Panc1 (cell line): ENCODE measurements at regions not wholly inside any gene's neighbourhood (a gene's known extent, or its start where the extent isn't known, plus 50 kb on each side); places are given as distances from the start of the nearest gene placed in this dataset.

Source experiments
- ATAC-seq: fragments of 200-7000 bp; cut with Tn5 transposase; 2 replicates; pipeline ENCODE4 v1.9.1; 2020; ENCODE audit warnings: mild to moderate bottlenecking, moderate library complexity
- BruUV-seq: library from RNA; stranded (reverse); fragments of 400-500 nt; replicated peaks from 2 replicates; lab custom pipeline; 2021; lab: Mats Ljungman, UMichigan
- CTCF ChIA-PET: fragments of 300-600 bp; sonication (Branson Sonifier 250); formaldehyde crosslinking; loops from one replicate; lab custom pipeline; 2022; ENCODE audit warnings: antibody characterized with exemption; lab: Charles Lee
- POLR2A ChIA-PET: fragments of 300-600 bp; sonication (Branson Sonifier 250); formaldehyde crosslinking; loops from one replicate; lab custom pipeline; 2022; ENCODE audit warnings: antibody characterized with exemption; lab: Charles Lee
- DNase-seq: peaks from one replicate; pipeline ENCODE4 v3.0.0-alpha.2; 2010; ENCODE audit warnings: low read depth, low spot score
- H3K27ac ChIP-seq: 2 replicates; pipeline ENCODE4 v1.5.1; 2011; ENCODE audit warnings: mild to moderate bottlenecking, low read length, inconsistent platforms
- H3K27me3 ChIP-seq: fragments of 200-500 bp; sonication (Bioruptor generic); 2 replicates; pipeline ENCODE4 v1.6.0; 2014; ENCODE audit warnings: low read length, inconsistent platforms; ENCODE audit not compliant: control insufficient read depth, insufficient read depth
- H3K36me3 ChIP-seq: fragments of 200-500 bp; sonication (Bioruptor generic); 2 replicates; pipeline ENCODE4 v1.5.1; 2014; ENCODE audit warnings: inconsistent platforms, mild to moderate bottlenecking, low read length, moderate library complexity; ENCODE audit not compliant: control insufficient read depth, insufficient read depth
- H3K4me1 ChIP-seq: 2 replicates; pipeline ENCODE4 v1.5.1; 2011; ENCODE audit warnings: inconsistent platforms, mild to moderate bottlenecking, low read length, moderate library complexity; ENCODE audit not compliant: control insufficient read depth, insufficient read depth
- H3K4me3 ChIP-seq, 2 experiments: 2 replicates each; pipeline ENCODE4 v1.5.1; 2011 to 2012; ENCODE audit warnings: low read depth in 2 of 2, low read length in 2 of 2, mild to moderate bottlenecking in 2 of 2, inconsistent platforms in 1 of 2, moderate library complexity in 1 of 2
- H3K9me3 ChIP-seq: fragments of 200-500 bp; sonication (Bioruptor generic); 2 replicates; pipeline ENCODE4 v1.5.1; 2014; ENCODE audit warnings: low read depth, mild to moderate bottlenecking, inconsistent platforms, low read length, moderate library complexity; ENCODE audit not compliant: control insufficient read depth, insufficient read depth
- CTCF ChIP-seq: fragments of 450-650 bp; IDR thresholded peaks from 2 replicates; pipeline ENCODE4 v1.5.1; 2017; ENCODE audit warnings: mild to moderate bottlenecking
- POLR2AphosphoS5 ChIP-seq: IDR thresholded peaks from 2 replicates; pipeline ENCODE4 v1.6.1; 2012; ENCODE audit warnings: mild to moderate bottlenecking, low read depth, low read length, moderate library complexity
- SIN3A ChIP-seq: IDR thresholded peaks from 2 replicates; pipeline ENCODE4 v1.6.1; 2012; ENCODE audit warnings: low read depth, mild to moderate bottlenecking, low read length, moderate library complexity, borderline replicate concordance; ENCODE audit not compliant: insufficient read depth
- TCF7L2 ChIP-seq: IDR thresholded peaks from 2 replicates; pipeline ENCODE4 v1.6.1; 2011; ENCODE audit warnings: mild to moderate bottlenecking, low read depth, low read length, inconsistent platforms
- in situ Hi-C: cut with HindIII; loops from 2 replicates; pipeline ENCODE4 v1.10.0; 2016; ENCODE audit warnings: low sequenced_read_pairs, low pct_unique_long_range_greater_than_20kb
- intact Hi-C: fragments of 100-400 bp; cut with micrococcal nuclease; formaldehyde crosslinking; loops from one replicate; pipeline ENCODE4 v1.10.0; 2022; ENCODE audit not compliant: unreplicated experiment
- TF ChIP-seq, protein P1 (sequence below), 2 experiments: IDR thresholded peaks; 2 replicates each; pipeline ENCODE4 v1.6.1; 2011 to 2012; ENCODE audit warnings: low read depth in 2 of 2, control low read depth in 1 of 2, low read length in 1 of 2, mild to moderate bottlenecking in 1 of 2, moderate library complexity in 1 of 2; ENCODE audit not compliant: insufficient read depth in 1 of 2

DNA sequence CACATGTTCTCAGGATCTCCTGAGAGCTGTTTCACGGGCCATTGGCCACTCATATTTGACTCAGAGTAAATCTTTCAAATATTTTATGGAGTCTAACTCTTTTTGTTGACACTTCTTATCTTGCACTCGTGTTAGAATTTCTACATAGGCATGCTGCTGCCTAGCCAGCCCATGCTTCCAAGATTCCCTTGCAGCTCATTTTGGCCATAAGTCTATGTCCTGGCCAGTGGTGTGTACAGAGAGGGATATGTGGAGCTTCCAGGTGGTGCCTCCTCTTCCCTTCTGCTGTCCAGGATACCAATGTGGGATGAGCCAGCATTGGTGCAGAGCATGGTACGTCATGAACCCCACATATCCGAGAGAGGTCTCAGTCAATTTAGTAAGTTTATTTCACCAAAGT lies 522.6 kb downstream of the QKI start:
- intact Hi-C loops, result no loop called here
- in situ Hi-C loops, result no loop called here
- BruUV-seq, result no TSS peak
- POLR2A ChIA-PET, result no interaction called here
- H3K4me3 ChIP-seq, result no peak overlapping the region
- ATAC-seq (no peak), DNase-seq (no peak)
- TF ChIP-seq TCF7L2 (no peak), SIN3A (no peak), CTCF (no peak), POLR2AphosphoS5 (no peak)
- TF ChIP-seq, protein P1, sequence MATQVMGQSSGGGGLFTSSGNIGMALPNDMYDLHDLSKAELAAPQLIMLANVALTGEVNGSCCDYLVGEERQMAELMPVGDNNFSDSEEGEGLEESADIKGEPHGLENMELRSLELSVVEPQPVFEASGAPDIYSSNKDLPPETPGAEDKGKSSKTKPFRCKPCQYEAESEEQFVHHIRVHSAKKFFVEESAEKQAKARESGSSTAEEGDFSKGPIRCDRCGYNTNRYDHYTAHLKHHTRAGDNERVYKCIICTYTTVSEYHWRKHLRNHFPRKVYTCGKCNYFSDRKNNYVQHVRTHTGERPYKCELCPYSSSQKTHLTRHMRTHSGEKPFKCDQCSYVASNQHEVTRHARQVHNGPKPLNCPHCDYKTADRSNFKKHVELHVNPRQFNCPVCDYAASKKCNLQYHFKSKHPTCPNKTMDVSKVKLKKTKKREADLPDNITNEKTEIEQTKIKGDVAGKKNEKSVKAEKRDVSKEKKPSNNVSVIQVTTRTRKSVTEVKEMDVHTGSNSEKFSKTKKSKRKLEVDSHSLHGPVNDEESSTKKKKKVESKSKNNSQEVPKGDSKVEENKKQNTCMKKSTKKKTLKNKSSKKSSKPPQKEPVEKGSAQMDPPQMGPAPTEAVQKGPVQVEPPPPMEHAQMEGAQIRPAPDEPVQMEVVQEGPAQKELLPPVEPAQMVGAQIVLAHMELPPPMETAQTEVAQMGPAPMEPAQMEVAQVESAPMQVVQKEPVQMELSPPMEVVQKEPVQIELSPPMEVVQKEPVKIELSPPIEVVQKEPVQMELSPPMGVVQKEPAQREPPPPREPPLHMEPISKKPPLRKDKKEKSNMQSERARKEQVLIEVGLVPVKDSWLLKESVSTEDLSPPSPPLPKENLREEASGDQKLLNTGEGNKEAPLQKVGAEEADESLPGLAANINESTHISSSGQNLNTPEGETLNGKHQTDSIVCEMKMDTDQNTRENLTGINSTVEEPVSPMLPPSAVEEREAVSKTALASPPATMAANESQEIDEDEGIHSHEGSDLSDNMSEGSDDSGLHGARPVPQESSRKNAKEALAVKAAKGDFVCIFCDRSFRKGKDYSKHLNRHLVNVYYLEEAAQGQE (IDR thresholded peaks at IDR 0.05; ENCODE audit: insufficient read depth in 1 of 2, low read depth in 2 of 2, low read length in 1 of 2), result no peak
- H3K36me3 ChIP-seq, result no peaks in the 10 kb centered on the region
- no peak overlapping the region for H3K27ac ChIP-seq
- H3K27me3 ChIP-seq, result 0 out of 2 replicates have a peak, but pooled peaks cover 2% of the 10 kb centered on the region
- no peaks in the 10 kb centered on the region for H3K4me1 ChIP-seq
- CTCF ChIA-PET, result no interaction called here
- H3K9me3 ChIP-seq, result no peaks in the 10 kb centered on the region

DNA sequence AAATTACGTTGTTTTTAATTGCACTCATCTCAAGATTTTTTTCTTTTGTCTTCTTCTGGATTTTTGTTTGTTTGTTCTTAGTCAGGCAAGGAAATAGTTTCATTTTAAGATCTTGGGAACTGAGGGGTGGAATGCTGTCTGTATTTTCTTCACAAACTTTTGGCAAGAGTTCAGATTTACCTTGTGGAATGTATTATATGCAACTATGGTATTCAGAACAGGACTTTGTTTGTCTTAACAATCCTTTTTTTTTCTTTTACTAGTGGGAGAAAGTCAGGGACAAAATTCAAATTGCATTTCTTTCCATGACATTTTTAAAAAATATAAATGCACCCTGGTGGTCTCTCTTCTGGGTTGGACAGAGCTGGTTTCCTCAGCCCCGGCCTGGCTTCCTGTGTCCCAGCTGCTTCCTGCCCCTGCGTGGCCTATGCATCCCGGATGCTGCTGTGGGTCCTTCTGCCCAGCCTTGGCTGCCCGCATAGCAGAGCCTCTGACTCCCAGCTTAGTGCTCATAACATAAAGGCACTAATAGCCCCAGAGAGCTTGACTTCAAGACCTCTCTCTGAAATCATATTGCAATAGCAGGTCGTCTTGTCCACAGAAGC lies 520.7 kb downstream of the QKI start:
- no TSS peak for BruUV-seq

More for the DNA sequence above, 520.7 kb downstream of the QKI start:
- in situ Hi-C loops, result no loop called here
- 0 out of 2 replicates have a peak, but pooled peaks cover 2% of the 10 kb centered on the region for H3K27me3 ChIP-seq
- ATAC-seq, result no peak
- intact Hi-C loops, result no loop called here
- ChIA-PET CTCF (no interaction called here), POLR2A (no interaction called here)
- no peaks in the 10 kb centered on the region for H3K36me3 ChIP-seq
- no peaks in the 10 kb centered on the region for H3K4me1 ChIP-seq
- H3K27ac ChIP-seq, result no peak overlapping the region
- TF ChIP-seq TCF7L2 (no peak), POLR2AphosphoS5 (no peak), SIN3A (no peak), CTCF (no peak)
- TF ChIP-seq, protein P1 (IDR thresholded peaks at IDR 0.05; ENCODE audit: insufficient read depth in 1 of 2, low read depth in 2 of 2, low read length in 1 of 2), result no peak
- no peak overlapping the region for H3K4me3 ChIP-seq
- no peak for DNase-seq
- H3K9me3 ChIP-seq, result no peaks in the 10 kb centered on the region
